ENCODE measurements at regions not wholly inside any gene's neighbourhood (a gene's known extent, or its start where the extent isn't known, plus 50 kb on each side); places are given as distances from the start of the nearest gene placed in this dataset.

DNA sequence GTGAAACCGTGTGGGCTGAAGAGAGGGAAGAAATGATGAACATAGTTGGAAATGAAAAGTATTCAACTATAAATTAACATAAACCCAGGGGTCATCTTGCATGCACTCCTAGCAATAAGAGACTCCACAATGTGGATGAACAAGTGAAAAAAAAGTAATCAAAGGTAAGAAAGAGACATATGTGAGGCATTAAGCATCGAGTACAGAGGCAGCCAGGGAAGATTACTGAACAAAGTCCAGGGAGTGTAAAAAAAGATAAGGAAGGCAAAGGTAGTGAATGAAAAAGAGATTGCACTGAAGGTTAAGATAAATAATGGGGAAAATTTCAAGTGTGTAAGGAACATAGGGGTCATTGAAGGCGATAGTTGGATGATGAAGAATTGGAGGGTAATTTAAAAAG, 330.8 kb upstream of the PROX1 start:
- no peak overlapping the region for H3K9ac ChIP-seq (ENCODE audit: low read length)
- no peaks in the 10 kb centered on the region for H3K9me3 ChIP-seq (ENCODE audit: low read length)
- H3K27me3 ChIP-seq (ENCODE audit: control insufficient read depth in 1 of 2, insufficient read depth in 2 of 2, low read length in 2 of 2), result no peaks in the 10 kb centered on the region
- no peak overlapping the region for H3K27ac ChIP-seq (ENCODE audit: low read depth, low read length)
- H3K36me3 ChIP-seq (ENCODE audit: insufficient read depth, low read length), result no peaks in the 10 kb centered on the region
- no peak overlapping the region for H3K4me3 ChIP-seq (ENCODE audit: low read depth in 1 of 2, low read length in 2 of 2)
- H3K4me1 ChIP-seq (ENCODE audit: insufficient read depth, low read length), result peaks cover 6% of the 10 kb centered on the region

GRCh38 chr1:213657879-213658278, 329.9 kb upstream of the PROX1 start:
- no peaks in the 10 kb centered on the region for H3K36me3 ChIP-seq (ENCODE audit: insufficient read depth, low read length)
- H3K9ac ChIP-seq (ENCODE audit: low read length), result no peak overlapping the region
- no peak overlapping the region for H3K4me3 ChIP-seq (ENCODE audit: low read depth in 1 of 2, low read length in 2 of 2)
- H3K9me3 ChIP-seq (ENCODE audit: low read length), result no peaks in the 10 kb centered on the region
- H3K27ac ChIP-seq (ENCODE audit: low read depth, low read length), result no peak overlapping the region
- peaks cover 6% of the 10 kb centered on the region for H3K4me1 ChIP-seq (ENCODE audit: insufficient read depth, low read length)
- no peaks in the 10 kb centered on the region for H3K27me3 ChIP-seq (ENCODE audit: control insufficient read depth in 1 of 2, insufficient read depth in 2 of 2, low read length in 2 of 2)

DNA sequence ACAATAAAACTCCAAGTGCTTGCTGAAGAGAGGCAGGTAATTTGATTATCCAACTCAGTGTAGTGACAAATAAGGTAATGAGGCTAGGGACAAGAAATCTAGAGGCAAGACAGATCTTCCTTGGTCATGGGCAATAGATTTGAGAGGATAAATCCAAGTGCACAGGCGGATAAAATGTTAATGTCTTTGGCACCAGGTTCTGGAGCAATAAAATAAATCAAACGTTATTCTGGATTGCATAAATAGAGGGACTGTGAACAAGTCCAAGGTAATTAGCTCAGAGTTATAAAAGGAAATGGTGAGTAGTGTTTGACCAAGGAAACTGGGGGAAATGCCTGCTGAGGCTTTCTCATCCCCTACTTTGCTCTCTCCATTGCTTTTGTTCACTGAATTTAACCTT, 329.3 kb upstream of the PROX1 start:
- Histone ChIP-seq H3K36me3 (ENCODE audit: insufficient read depth, low read length) (no peaks in the 10 kb centered on the region), H3K4me1 (ENCODE audit: insufficient read depth, low read length) (peaks cover 6% of the 10 kb centered on the region), H3K9ac (ENCODE audit: low read length) (no peak overlapping the region), H3K9me3 (ENCODE audit: low read length) (no peaks in the 10 kb centered on the region), H3K27ac (ENCODE audit: low read depth, low read length) (no peak overlapping the region), H3K27me3 (ENCODE audit: control insufficient read depth in 1 of 2, insufficient read depth in 2 of 2, low read length in 2 of 2) (no peaks in the 10 kb centered on the region), H3K4me3 (ENCODE audit: low read depth in 1 of 2, low read length in 2 of 2) (no peak overlapping the region)

- Histone ChIP-seq H3K27ac (ENCODE audit: low read depth, low read length) (no peak overlapping the region), H3K4me3 (ENCODE audit: low read depth in 1 of 2, low read length in 2 of 2) (no peak overlapping the region), H3K27me3 (ENCODE audit: control insufficient read depth in 1 of 2, insufficient read depth in 2 of 2, low read length in 2 of 2) (no peaks in the 10 kb centered on the region), H3K36me3 (ENCODE audit: insufficient read depth, low read length) (no peaks in the 10 kb centered on the region), H3K9me3 (ENCODE audit: low read length) (no peaks in the 10 kb centered on the region), H3K4me1 (ENCODE audit: insufficient read depth, low read length) (peaks cover 6% of the 10 kb centered on the region), H3K9ac (ENCODE audit: low read length) (no peak overlapping the region)
These were observed 327.9 kb upstream of the PROX1 start for GRCh38 chr1:213659580-213660547.

GRCh38 chr1:213661302-213661701, 326.5 kb upstream of the PROX1 start:
- no peaks in the 10 kb centered on the region for H3K27me3 ChIP-seq (ENCODE audit: control insufficient read depth in 1 of 2, insufficient read depth in 2 of 2, low read length in 2 of 2)
- no peak overlapping the region for H3K9ac ChIP-seq (ENCODE audit: low read length)
- H3K27ac ChIP-seq (ENCODE audit: low read depth, low read length), result no peak overlapping the region
- H3K36me3 ChIP-seq (ENCODE audit: insufficient read depth, low read length), result no peaks in the 10 kb centered on the region
- H3K4me3 ChIP-seq (ENCODE audit: low read depth in 1 of 2, low read length in 2 of 2), result no peak overlapping the region
- H3K4me1 ChIP-seq (ENCODE audit: insufficient read depth, low read length), result peaks cover 6% of the 10 kb centered on the region
- no peaks in the 10 kb centered on the region for H3K9me3 ChIP-seq (ENCODE audit: low read length)

DNA sequence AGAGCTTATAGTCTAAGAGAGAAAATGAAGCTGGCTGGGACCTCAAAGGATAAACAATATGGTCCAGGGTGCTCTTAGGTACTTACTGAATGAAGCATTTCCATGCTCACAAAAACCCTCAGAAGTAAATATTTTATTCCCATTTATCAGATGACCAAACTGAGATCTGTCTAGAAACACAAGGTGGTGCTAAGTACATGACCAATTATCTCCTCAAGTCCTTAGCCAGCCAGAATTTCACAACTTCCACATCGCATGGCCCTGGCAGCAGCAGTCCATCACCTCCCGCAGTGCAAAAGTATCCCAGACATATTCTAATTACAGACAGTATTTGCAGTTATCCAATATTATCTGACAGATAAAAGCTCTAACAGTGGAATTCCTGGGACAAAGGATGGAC, 321.7 kb upstream of the PROX1 start:
- H3K27me3 ChIP-seq (ENCODE audit: control insufficient read depth in 1 of 2, insufficient read depth in 2 of 2, low read length in 2 of 2), result no peaks in the 10 kb centered on the region
- no peaks in the 10 kb centered on the region for H3K4me1 ChIP-seq (ENCODE audit: insufficient read depth, low read length)
- no peak overlapping the region for H3K9ac ChIP-seq (ENCODE audit: low read length)
- H3K27ac ChIP-seq (ENCODE audit: low read depth, low read length), result no peak overlapping the region
- H3K36me3 ChIP-seq (ENCODE audit: insufficient read depth, low read length), result no peaks in the 10 kb centered on the region
- no peaks in the 10 kb centered on the region for H3K9me3 ChIP-seq (ENCODE audit: low read length)
- H3K4me3 ChIP-seq (ENCODE audit: low read depth in 1 of 2, low read length in 2 of 2), result no peak overlapping the region

- H3K36me3 ChIP-seq (ENCODE audit: insufficient read depth, low read length), result no peaks in the 10 kb centered on the region
- H3K4me3 ChIP-seq (ENCODE audit: low read depth in 1 of 2, low read length in 2 of 2), result no peak overlapping the region
- H3K9ac ChIP-seq (ENCODE audit: low read length), result no peak overlapping the region
- H3K27me3 ChIP-seq (ENCODE audit: control insufficient read depth in 1 of 2, insufficient read depth in 2 of 2, low read length in 2 of 2), result no peaks in the 10 kb centered on the region
- H3K9me3 ChIP-seq (ENCODE audit: low read length), result no peaks in the 10 kb centered on the region
- H3K27ac ChIP-seq (ENCODE audit: low read depth, low read length), result no peak overlapping the region
- H3K4me1 ChIP-seq (ENCODE audit: insufficient read depth, low read length), result no peaks in the 10 kb centered on the region
These were observed 320.9 kb upstream of the PROX1 start for GRCh38 chr1:213666922-213667321.

- Histone ChIP-seq H3K36me3 (ENCODE audit: insufficient read depth, low read length) (no peaks in the 10 kb centered on the region), H3K4me3 (ENCODE audit: low read depth in 1 of 2, low read length in 2 of 2) (no peak overlapping the region), H3K4me1 (ENCODE audit: insufficient read depth, low read length) (no peaks in the 10 kb centered on the region), H3K27ac (ENCODE audit: low read depth, low read length) (no peak overlapping the region), H3K9me3 (ENCODE audit: low read length) (no peaks in the 10 kb centered on the region), H3K9ac (ENCODE audit: low read length) (no peak overlapping the region), H3K27me3 (ENCODE audit: control insufficient read depth in 1 of 2, insufficient read depth in 2 of 2, low read length in 2 of 2) (no peaks in the 10 kb centered on the region)
These were observed 318.3 kb upstream of the PROX1 start for GRCh38 chr1:213669512-213669911.

DNA sequence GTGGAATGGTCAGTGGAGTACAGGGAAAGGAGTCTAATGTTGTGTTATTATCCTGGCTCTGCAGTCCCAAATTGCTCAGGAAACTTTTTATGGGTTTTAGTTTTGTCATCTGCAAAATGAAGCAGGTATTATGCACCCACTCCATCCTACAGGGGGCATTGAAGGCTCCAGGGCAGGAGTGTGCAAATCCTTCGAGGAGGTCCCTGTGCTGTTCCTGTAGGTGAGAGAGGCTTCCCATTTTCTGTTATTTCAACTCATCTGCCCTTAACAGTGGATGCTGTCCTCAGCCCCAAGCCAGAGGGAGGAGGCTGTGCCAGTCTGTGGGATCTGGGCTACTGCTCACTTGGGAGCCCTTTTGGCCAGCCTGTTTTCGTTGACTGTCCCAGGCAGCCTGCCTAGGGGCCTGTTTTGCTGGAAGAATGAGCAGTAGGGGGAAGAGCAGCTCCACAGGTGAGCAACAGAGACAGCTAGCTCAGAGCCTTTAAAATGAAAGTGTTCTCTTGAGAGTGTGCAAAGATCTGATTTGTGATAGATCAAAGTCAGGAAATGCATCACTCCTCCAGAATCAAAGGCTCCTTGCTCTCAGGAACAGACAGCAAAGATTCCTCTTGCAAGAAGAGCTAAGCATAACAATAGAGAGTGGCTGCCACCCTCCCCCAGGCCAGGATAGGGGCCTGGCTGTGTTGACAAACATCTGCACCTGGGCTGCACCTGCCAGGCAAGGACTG, 317.6 kb upstream of the PROX1 start:
- no peaks in the 10 kb centered on the region for H3K4me1 ChIP-seq (ENCODE audit: insufficient read depth, low read length)
- H3K9ac ChIP-seq (ENCODE audit: low read length), result no peak overlapping the region
- no peaks in the 10 kb centered on the region for H3K9me3 ChIP-seq (ENCODE audit: low read length)
- H3K4me3 ChIP-seq (ENCODE audit: low read depth in 1 of 2, low read length in 2 of 2), result no peak overlapping the region
- no peaks in the 10 kb centered on the region for H3K27me3 ChIP-seq (ENCODE audit: control insufficient read depth in 1 of 2, insufficient read depth in 2 of 2, low read length in 2 of 2)
- H3K36me3 ChIP-seq (ENCODE audit: insufficient read depth, low read length), result no peaks in the 10 kb centered on the region
- H3K27ac ChIP-seq (ENCODE audit: low read depth, low read length), result no peak overlapping the region

GRCh38 chr1:213670692-213671023, 317.1 kb upstream of the PROX1 start:
- no peaks in the 10 kb centered on the region for H3K27me3 ChIP-seq (ENCODE audit: control insufficient read depth in 1 of 2, insufficient read depth in 2 of 2, low read length in 2 of 2)
- H3K27ac ChIP-seq (ENCODE audit: low read depth, low read length), result no peak overlapping the region
- H3K4me3 ChIP-seq (ENCODE audit: low read depth in 1 of 2, low read length in 2 of 2), result no peak overlapping the region
- no peak overlapping the region for H3K9ac ChIP-seq (ENCODE audit: low read length)
- H3K9me3 ChIP-seq (ENCODE audit: low read length), result no peaks in the 10 kb centered on the region
- H3K4me1 ChIP-seq (ENCODE audit: insufficient read depth, low read length), result no peaks in the 10 kb centered on the region
- no peaks in the 10 kb centered on the region for H3K36me3 ChIP-seq (ENCODE audit: insufficient read depth, low read length)

DNA sequence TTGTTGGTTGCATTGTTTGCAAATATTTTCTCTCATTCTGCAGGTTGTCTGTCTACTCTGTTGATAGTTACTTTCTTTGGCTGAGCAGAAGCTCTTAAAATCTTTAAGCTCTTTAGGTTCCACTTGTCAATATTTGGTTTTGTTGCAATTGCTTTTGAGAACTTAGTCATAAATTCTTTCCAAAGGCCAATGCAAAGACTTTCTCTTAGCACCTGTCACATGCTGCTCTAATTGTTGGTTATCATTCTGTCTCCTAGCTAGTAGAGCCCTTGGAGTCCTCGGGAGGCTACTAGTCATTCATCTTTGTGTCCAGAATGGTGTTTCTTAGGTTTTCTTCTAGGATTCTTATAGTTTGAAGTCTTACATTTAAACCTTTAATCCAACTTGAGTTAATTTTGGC, 312.7 kb upstream of the PROX1 start:
- Histone ChIP-seq H3K9me3 (ENCODE audit: low read length) (no peaks in the 10 kb centered on the region), H3K27ac (ENCODE audit: low read depth, low read length) (no peak overlapping the region), H3K9ac (ENCODE audit: low read length) (no peak overlapping the region), H3K36me3 (ENCODE audit: insufficient read depth, low read length) (no peaks in the 10 kb centered on the region), H3K4me3 (ENCODE audit: low read depth in 1 of 2, low read length in 2 of 2) (no peak overlapping the region), H3K27me3 (ENCODE audit: control insufficient read depth in 1 of 2, insufficient read depth in 2 of 2, low read length in 2 of 2) (no peaks in the 10 kb centered on the region), H3K4me1 (ENCODE audit: insufficient read depth, low read length) (no peaks in the 10 kb centered on the region)

Data from muscle layer of colon (tissue), 2 donors.